HepG2 (cell line): ENCODE measurements at regions not wholly inside any gene's neighbourhood (a gene's known extent, or its start where the extent isn't known, plus 50 kb on each side); places are given as distances from the start of the nearest gene placed in this dataset.

ENCODE experiments used
- ATAC-seq: fragments of 200-7000 bp; cut with Tn5 transposase; 3 replicates; pipeline ENCODE4 v1.9.1; 2020; ENCODE audit warnings: mild to moderate bottlenecking, moderate library complexity
- BruUV-seq: library from RNA; stranded (reverse); fragments of 400-500 nt; replicated peaks from 2 replicates; lab custom pipeline; 2021; lab: Mats Ljungman, UMichigan
- CTCF ChIA-PET: fragments of 300-600 bp; formaldehyde crosslinking; extraction: SDS; loops from one replicate; lab custom pipeline; 2021; ENCODE audit warnings: low total read pairs, inconsistent platforms, low intra/inter-chr PET ratio; lab: Yijun Ruan, JAX
- POLR2A ChIA-PET: fragments of 350-600 bp; sonication (Branson Sonifier 250); formaldehyde crosslinking; loops from one replicate; lab custom pipeline; 2020; ENCODE audit warnings: antibody characterized with exemption, inconsistent platforms; lab: Yijun Ruan, JAX
- DNase-seq: peaks from one replicate; pipeline ENCODE4 v3.0.0-alpha.2; 2015; ENCODE audit warnings: low spot score
- FAIRE-seq: peaks from 3 replicates; lab custom pipeline; 2011; peaks lifted over from hg19 to GRCh38; lab: Jason Lieb, UNC
- H2AFZ ChIP-seq: one replicate; pipeline ENCODE4 v1.6.1; 2011; ENCODE audit warnings: low read length, inconsistent platforms
- H3K27ac ChIP-seq: fragments of 300-600 bp; 3 replicates; pipeline ENCODE4 v1.8.0; 2011; ENCODE audit warnings: mixed run types, mild to moderate bottlenecking, mixed read lengths, low read length, inconsistent platforms; ENCODE audit not compliant: insufficient read depth; ENCODE audit errors: extremely low read length
- H3K27me3 ChIP-seq, 2 experiments: fragments of 200-600 bp in 1 of 2; 2 replicates in 1 of 2; 3 replicates in 1 of 2; pipeline versions ENCODE4 v1.6.0 to v1.8.0; 2011; ENCODE audit warnings: low read length in 2 of 2, mild to moderate bottlenecking in 2 of 2, moderate library complexity in 2 of 2, inconsistent platforms in 1 of 2; ENCODE audit not compliant: insufficient read depth in 2 of 2, control insufficient read depth in 1 of 2
- H3K36me3 ChIP-seq, 2 experiments: fragments of 200-600 bp in 1 of 2; replicated peaks in 1 of 2; 2 replicates in 1 of 2; 3 replicates in 1 of 2; pipeline versions ENCODE4 v1.5.1 to v1.8.0; 2011; ENCODE audit warnings: low read length in 2 of 2, inconsistent platforms in 1 of 2; ENCODE audit not compliant: insufficient read depth in 2 of 2, control insufficient read depth in 1 of 2
- H3K4me1 ChIP-seq: 2 replicates; pipeline ENCODE4 v1.5.1; 2012; ENCODE audit warnings: low read length, inconsistent platforms; ENCODE audit not compliant: insufficient read depth
- H3K4me2 ChIP-seq: 2 replicates; pipeline ENCODE4 v1.6.0; 2011; ENCODE audit warnings: low read depth, low read length, inconsistent platforms
- H3K4me3 ChIP-seq, 3 experiments: fragments of 200-600 bp in 1 of 3; sonication (generic), shearing (Covaris generic) in 1 of 3; replicated peaks in 1 of 3; 2 replicates each; pipeline ENCODE4 v1.5.1; 2011 to 2016; ENCODE audit warnings: low read length in 3 of 3, inconsistent platforms in 2 of 3, low read depth in 2 of 3, mild to moderate bottlenecking in 2 of 3, control low read depth in 1 of 3, mixed read lengths in 1 of 3; ENCODE audit not compliant: insufficient read depth in 1 of 3
- H3K79me2 ChIP-seq: one replicate; pipeline ENCODE4 v1.6.1; 2011; ENCODE audit warnings: low read length, inconsistent platforms; ENCODE audit not compliant: insufficient read depth
- H3K9ac ChIP-seq: 2 replicates; pipeline ENCODE4 v1.6.0; 2011; ENCODE audit warnings: mild to moderate bottlenecking, low read depth, low read length, inconsistent platforms; ENCODE audit not compliant: insufficient read depth
- H3K9me3 ChIP-seq: 2 replicates; pipeline ENCODE4 v1.5.1; 2012; ENCODE audit warnings: mild to moderate bottlenecking, low read length
- H4K20me1 ChIP-seq: 2 replicates; pipeline ENCODE4 v1.6.0; 2011; ENCODE audit warnings: inconsistent platforms, mild to moderate bottlenecking, low read length, moderate library complexity; ENCODE audit not compliant: insufficient read depth
- CCAR2 ChIP-seq: fragments of 200-400 bp; formaldehyde crosslinking; optimal IDR thresholded peaks from 2 replicates; pipeline ENCODE3; 2018; ENCODE audit warnings: low read depth, mild to moderate bottlenecking, low read length, moderate library complexity
- KMT2B ChIP-seq: IDR thresholded peaks from 2 replicates; pipeline ENCODE4 v1.6.1; 2016; ENCODE audit warnings: missing genetic modification reagents, missing compliant biosample characterization
- ZEB1 ChIP-seq: IDR thresholded peaks from 2 replicates; pipeline ENCODE4 v1.6.1; 2012; ENCODE audit warnings: mild to moderate bottlenecking, low read depth, inconsistent platforms; ENCODE audit not compliant: insufficient replicate concordance
- WGBS: methylation state at CpG from one replicate; pipeline ENCODE4 v1.1.6; 2017; ENCODE audit warnings: low lambda C conversion rate; 5-methylcytosine and 5-hydroxymethylcytosine counted together
- in situ Hi-C: cut with HindIII; loops from 2 replicates; pipeline ENCODE4 v1.10.0; 2017; ENCODE audit warnings: low pct_unique_long_range_greater_than_20kb; ENCODE audit not compliant: extremely low pct_ligation_motif_present
- intact Hi-C: fragments of 100-400 bp; cut with micrococcal nuclease; formaldehyde crosslinking; loops from one replicate; pipeline ENCODE4 v1.10.0; 2022; ENCODE audit not compliant: unreplicated experiment
- TF ChIP-seq, protein P1 (sequence below): sonication (generic); formaldehyde crosslinking; IDR thresholded peaks from 2 replicates; pipeline ENCODE4 v1.9.0; 2021; ENCODE audit warnings: missing genetic modification reagents, borderline replicate concordance
- TF ChIP-seq, protein P2 (sequence below): sonication (generic); formaldehyde crosslinking; IDR thresholded peaks from 2 replicates; pipeline ENCODE4 v1.8.1; 2023; ENCODE audit warnings: mild to moderate bottlenecking, moderate library complexity, missing genetic modification reagents
- TF ChIP-seq, protein P3 (sequence below): sonication (generic); formaldehyde crosslinking; IDR thresholded peaks from 2 replicates; pipeline ENCODE4 v1.4.0; 2020; ENCODE audit warnings: mild to moderate bottlenecking, missing genetic modification reagents

DNA sequence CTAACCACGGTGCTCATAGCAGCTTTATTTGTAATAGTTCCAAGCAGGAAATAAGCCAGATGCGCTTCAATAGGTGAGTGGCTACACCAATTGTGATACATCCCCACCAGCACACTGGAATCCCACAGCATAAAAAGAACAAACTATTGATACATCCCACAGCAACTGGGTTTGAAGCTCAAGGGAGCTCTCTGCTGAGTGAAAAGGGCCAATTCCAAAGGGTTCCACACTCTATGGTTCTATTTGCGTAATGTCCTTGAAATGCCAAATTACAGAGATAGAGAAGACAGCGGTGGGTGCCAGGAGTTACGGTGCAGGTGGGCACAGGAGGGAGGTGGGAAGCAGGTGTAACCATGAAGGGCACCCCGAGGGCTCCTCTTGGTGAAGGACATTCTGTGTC lies 155.3 kb upstream of the PPP1R26 start (continued):
- TF ChIP-seq, protein P1, sequence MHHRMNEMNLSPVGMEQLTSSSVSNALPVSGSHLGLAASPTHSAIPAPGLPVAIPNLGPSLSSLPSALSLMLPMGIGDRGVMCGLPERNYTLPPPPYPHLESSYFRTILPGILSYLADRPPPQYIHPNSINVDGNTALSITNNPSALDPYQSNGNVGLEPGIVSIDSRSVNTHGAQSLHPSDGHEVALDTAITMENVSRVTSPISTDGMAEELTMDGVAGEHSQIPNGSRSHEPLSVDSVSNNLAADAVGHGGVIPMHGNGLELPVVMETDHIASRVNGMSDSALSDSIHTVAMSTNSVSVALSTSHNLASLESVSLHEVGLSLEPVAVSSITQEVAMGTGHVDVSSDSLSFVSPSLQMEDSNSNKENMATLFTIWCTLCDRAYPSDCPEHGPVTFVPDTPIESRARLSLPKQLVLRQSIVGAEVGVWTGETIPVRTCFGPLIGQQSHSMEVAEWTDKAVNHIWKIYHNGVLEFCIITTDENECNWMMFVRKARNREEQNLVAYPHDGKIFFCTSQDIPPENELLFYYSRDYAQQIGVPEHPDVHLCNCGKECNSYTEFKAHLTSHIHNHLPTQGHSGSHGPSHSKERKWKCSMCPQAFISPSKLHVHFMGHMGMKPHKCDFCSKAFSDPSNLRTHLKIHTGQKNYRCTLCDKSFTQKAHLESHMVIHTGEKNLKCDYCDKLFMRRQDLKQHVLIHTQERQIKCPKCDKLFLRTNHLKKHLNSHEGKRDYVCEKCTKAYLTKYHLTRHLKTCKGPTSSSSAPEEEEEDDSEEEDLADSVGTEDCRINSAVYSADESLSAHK (CRISPR knock-in tag), result no peak
- TF ChIP-seq, protein P2, sequence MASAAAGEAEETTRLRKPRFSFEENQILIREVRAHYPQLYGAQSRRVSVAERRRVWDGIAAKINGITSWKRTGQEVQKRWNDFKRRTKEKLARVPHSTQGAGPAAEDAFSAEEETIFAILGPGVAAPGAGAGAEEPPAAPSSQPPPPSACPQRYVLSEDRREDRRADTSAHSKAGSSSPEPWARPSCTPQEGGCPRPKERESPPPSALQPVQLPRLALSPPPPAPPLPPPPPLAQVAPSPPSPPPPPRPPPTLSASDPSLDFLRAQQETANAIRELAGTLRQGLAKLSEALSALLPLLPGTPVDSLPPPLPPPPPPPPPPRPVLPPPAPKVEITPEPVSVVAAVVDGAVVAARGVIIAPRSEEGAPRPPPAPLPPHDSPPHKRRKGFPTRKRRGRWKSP (CRISPR knock-in tag), result no peak

DNA sequence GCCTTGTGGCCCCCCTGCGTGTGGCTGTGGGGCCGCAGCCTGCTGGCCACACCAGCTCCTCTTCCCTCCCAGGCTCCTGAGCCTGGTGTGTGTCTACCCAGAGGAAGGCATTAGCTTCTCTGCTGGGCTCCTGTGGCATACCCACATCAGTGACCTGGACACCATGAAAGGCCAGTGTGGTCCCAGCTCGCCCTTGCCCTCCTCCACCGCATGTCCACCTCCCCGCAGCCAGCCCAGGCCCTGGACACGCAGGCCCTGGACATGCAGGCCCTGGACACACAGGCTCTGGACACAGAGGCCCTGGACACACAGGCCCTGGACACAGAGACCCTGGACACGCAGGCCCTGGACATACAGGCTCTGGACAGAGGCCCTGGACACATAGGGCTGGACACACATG lies 153.4 kb upstream of the PPP1R26 start:
- POLR2A ChIA-PET, result no interaction called here
- Histone ChIP-seq H2AFZ (no peak overlapping the region), H3K36me3 (no peaks in the 10 kb centered on the region), H3K27me3 (peaks cover 2 to 27% of the 10 kb centered on the region in 2 experiments; a peak in 3 of 5 replicates), H4K20me1 (no peaks in the 10 kb centered on the region), H3K4me3 (no peak overlapping the region), H3K4me1 (no peaks in the 10 kb centered on the region), H3K79me2 (no peaks in the 10 kb centered on the region), H3K27ac (no peak overlapping the region), H3K9me3 (no peaks in the 10 kb centered on the region), H3K9ac (no peak overlapping the region), H3K4me2 (no peak overlapping the region)
- no peak for FAIRE-seq
- DNase-seq, result no peak
- BruUV-seq, result no TSS peak
- intact Hi-C loops, result no loop called here
- WGBS, result no CpG with 5 or more reads among the region's 7 CpGs
- no peak for ATAC-seq
- CTCF ChIA-PET, result no interaction called here
- TF ChIP-seq, protein P3, sequence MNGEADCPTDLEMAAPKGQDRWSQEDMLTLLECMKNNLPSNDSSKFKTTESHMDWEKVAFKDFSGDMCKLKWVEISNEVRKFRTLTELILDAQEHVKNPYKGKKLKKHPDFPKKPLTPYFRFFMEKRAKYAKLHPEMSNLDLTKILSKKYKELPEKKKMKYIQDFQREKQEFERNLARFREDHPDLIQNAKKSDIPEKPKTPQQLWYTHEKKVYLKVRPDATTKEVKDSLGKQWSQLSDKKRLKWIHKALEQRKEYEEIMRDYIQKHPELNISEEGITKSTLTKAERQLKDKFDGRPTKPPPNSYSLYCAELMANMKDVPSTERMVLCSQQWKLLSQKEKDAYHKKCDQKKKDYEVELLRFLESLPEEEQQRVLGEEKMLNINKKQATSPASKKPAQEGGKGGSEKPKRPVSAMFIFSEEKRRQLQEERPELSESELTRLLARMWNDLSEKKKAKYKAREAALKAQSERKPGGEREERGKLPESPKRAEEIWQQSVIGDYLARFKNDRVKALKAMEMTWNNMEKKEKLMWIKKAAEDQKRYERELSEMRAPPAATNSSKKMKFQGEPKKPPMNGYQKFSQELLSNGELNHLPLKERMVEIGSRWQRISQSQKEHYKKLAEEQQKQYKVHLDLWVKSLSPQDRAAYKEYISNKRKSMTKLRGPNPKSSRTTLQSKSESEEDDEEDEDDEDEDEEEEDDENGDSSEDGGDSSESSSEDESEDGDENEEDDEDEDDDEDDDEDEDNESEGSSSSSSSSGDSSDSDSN, result no peak
- TF ChIP-seq KMT2B, result no peak
- no peak for TF ChIP-seq CCAR2
- no peak for TF ChIP-seq ZEB1
- TF ChIP-seq, all 625 proteins: peak for 0
- in situ Hi-C loops, result no loop called here
